Type B pancreatic cell (in vitro differentiated cells): ENCODE measurements at regions not wholly inside any gene's neighbourhood (a gene's known extent, or its start where the extent isn't known, plus 50 kb on each side); places are given as distances from the start of the nearest gene placed in this dataset.
A peak's percentile ranks its signal among the peaks of the same experiment; 100 is the strongest.
"Not testable (repeated sequence)": the region's sequence is repeated elsewhere in the genome, so short reads cannot be mapped to it uniquely, and the experiment has no call there.

Source experiments
- DNase-seq: peaks from one replicate; pipeline ENCODE4 v3.0.0; 2021; ENCODE audit warnings: mixed read lengths; ENCODE audit not compliant: unreplicated experiment; ENCODE audit errors: extremely low spot score
- H3K27ac Mint-ChIP-seq: 2 replicates; pipeline ENCODE4 v1.8.0; 2021; ENCODE audit warnings: mild to moderate bottlenecking, mixed read lengths
- H3K27me3 Mint-ChIP-seq: 2 replicates; pipeline ENCODE4 v1.8.0; 2021; ENCODE audit warnings: mixed read lengths
- H3K36me3 Mint-ChIP-seq: 2 replicates; pipeline ENCODE4 v1.8.0; 2021; ENCODE audit warnings: mixed read lengths
- H3K4me1 Mint-ChIP-seq: one replicate; pipeline ENCODE4 v1.8.0; 2021; ENCODE audit warnings: mixed read lengths; ENCODE audit not compliant: unreplicated experiment
- H3K4me3 Mint-ChIP-seq: 2 replicates; pipeline ENCODE4 v1.8.0; 2021; ENCODE audit warnings: mild to moderate bottlenecking, mixed read lengths
- H3K9me3 Mint-ChIP-seq: 2 replicates; pipeline ENCODE4 v1.8.0; 2021; ENCODE audit warnings: mixed read lengths
- CTCF ChIP-seq: fragments of 200-600 bp; sonication (generic); conservative IDR thresholded peaks from 2 replicates; pipeline ENCODE4 v1.5.0; 2021; ENCODE audit warnings: antibody characterized with exemption, mild to moderate bottlenecking

- Mint-ChIP-seq H3K36me3 (no peaks in the 10 kb centered on the region), H3K27me3 (peaks cover 5% of the 10 kb centered on the region), H3K4me1 (no peaks in the 10 kb centered on the region), H3K4me3 (no peak overlapping the region), H3K27ac (no peak overlapping the region), H3K9me3 (no peaks in the 10 kb centered on the region)
- no peak for DNase-seq
- TF ChIP-seq CTCF, result no peak
These were observed 430.9 kb downstream of the BRD1 start for GRCh38 chr22:49396817-49397216.

- Mint-ChIP-seq H3K9me3 (no peaks in the 10 kb centered on the region), H3K27me3 (peaks cover 5% of the 10 kb centered on the region), H3K4me3 (no peak overlapping the region), H3K36me3 (no peaks in the 10 kb centered on the region), H3K27ac (no peak overlapping the region), H3K4me1 (no peaks in the 10 kb centered on the region)
- DNase-seq, result no peak
- no peak for TF ChIP-seq CTCF
These were observed 432.1 kb downstream of the BRD1 start for GRCh38 chr22:49395617-49396016.

GRCh38 chr22:49395062-49395461 lies 432.6 kb downstream of the BRD1 start:
- H3K36me3 Mint-ChIP-seq, H3K4me3 Mint-ChIP-seq, H3K4me1 Mint-ChIP-seq, H3K27ac Mint-ChIP-seq, H3K27me3 Mint-ChIP-seq, H3K9me3 Mint-ChIP-seq: not testable (repeated sequence)
- DNase-seq, result peak; percentile 16

DNA sequence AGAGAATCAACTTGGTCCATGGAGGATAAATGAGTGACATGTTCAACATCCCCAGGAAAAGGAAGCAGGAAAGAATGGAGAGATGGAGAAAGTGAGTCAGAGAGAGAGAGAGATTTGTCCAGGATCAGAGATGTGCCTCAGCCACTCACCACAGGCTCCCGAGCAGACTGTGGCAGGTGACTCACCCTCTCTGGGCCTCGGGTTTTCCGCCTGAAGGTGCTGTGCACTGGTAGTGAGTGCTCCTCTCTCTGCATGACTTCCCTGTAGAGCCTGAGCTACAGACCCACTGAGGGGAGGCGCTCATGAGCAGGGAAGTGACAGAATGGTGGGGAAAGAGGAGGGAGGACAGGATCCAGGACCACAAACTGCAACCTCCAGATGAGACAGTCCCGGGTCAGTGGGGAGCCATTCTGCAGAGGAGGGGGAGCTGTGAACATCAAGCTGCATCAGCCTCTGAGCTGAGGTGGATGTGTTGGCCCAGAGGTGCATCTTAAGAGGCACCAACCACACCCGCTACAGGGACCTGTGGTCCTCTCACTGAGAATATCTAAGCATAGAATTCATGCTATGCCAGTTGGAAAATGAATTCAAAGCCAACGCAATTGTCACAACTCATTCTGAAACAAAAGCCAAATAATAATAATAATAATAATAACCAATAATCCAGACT lies 433.4 kb downstream of the BRD1 start:
- no peak overlapping the region for H3K4me3 Mint-ChIP-seq
- no peaks in the 10 kb centered on the region for H3K4me1 Mint-ChIP-seq
- peaks cover 5% of the 10 kb centered on the region for H3K27me3 Mint-ChIP-seq
- TF ChIP-seq CTCF, result no peak
- H3K27ac Mint-ChIP-seq, result no peak overlapping the region
- peak; percentile 36 for DNase-seq
- no peaks in the 10 kb centered on the region for H3K9me3 Mint-ChIP-seq
- H3K36me3 Mint-ChIP-seq, result no peaks in the 10 kb centered on the region

- H3K4me3 Mint-ChIP-seq, result no peak overlapping the region
- H3K27ac Mint-ChIP-seq, result no peak overlapping the region
- H3K27me3 Mint-ChIP-seq, result peaks cover 5% of the 10 kb centered on the region
- H3K36me3 Mint-ChIP-seq, result no peaks in the 10 kb centered on the region
- no peaks in the 10 kb centered on the region for H3K4me1 Mint-ChIP-seq
- no peaks in the 10 kb centered on the region for H3K9me3 Mint-ChIP-seq
- TF ChIP-seq CTCF, result no peak
- peak; percentile 59 for DNase-seq
These were observed 434.1 kb downstream of the BRD1 start for GRCh38 chr22:49393526-49393925.

DNA sequence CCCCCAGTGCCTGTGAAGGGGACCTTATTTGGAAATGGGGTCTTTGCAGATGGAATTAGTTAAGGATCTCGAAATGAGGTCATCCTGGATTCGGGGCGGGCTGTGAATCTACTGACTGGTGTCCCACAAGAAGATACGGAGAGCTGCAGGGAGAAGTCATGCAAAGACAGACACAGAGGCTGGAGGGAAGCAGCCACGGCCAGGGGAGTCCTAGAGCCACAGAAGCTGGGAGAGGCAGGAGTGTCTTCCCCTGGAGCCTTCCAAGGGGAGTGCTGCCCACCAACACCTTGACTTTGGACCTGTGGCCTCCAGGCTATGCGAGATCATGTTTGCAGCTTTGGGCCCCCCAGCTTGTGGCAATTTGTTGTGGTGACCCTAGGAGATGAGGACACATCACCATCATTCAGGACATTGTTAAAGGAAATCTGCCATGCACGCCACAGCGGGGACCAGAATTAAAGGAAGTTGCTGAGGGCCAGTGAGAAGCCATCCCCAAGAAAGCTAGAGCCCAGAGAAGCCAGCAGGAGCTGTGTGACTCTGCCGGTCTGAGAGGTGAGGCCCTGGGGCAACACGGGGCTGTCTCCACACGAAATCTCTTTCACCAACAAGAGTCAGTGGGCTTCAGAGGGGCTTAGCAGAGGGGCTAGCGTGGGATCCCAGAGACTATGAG lies 434.7 kb downstream of the BRD1 start:
- Mint-ChIP-seq H3K27ac (no peak overlapping the region), H3K9me3 (no peaks in the 10 kb centered on the region), H3K27me3 (peaks cover 5% of the 10 kb centered on the region), H3K36me3 (no peaks in the 10 kb centered on the region), H3K4me3 (no peak overlapping the region), H3K4me1 (no peaks in the 10 kb centered on the region)
- TF ChIP-seq CTCF, result no peak
- peak; percentile 45 for DNase-seq
